IPS-20b (cell line): ENCODE measurements at regions not wholly inside any gene's neighbourhood (a gene's known extent, or its start where the extent isn't known, plus 50 kb on each side); places are given as distances from the start of the nearest gene placed in this dataset.
"Not testable (repeated sequence)": the region's sequence is repeated elsewhere in the genome, so short reads cannot be mapped to it uniquely, and the experiment has no call there.

ENCODE experiments used
- H3K27ac ChIP-seq: one replicate; pipeline ENCODE4 v1.5.1; 2013; ENCODE audit warnings: low read length
- H3K27me3 ChIP-seq: 2 replicates; pipeline ENCODE4 v1.6.1; 2013; ENCODE audit warnings: mild to moderate bottlenecking, low read length, inconsistent platforms; ENCODE audit not compliant: insufficient read depth
- H3K36me3 ChIP-seq: 2 replicates; pipeline ENCODE4 v1.6.1; 2013; ENCODE audit warnings: low read depth, mild to moderate bottlenecking, inconsistent platforms, low read length, moderate library complexity; ENCODE audit not compliant: insufficient read depth
- H3K4me1 ChIP-seq: 2 replicates; pipeline ENCODE4 v1.6.1; 2013; ENCODE audit warnings: mild to moderate bottlenecking, control low read depth, inconsistent platforms, low read length, moderate library complexity; ENCODE audit not compliant: insufficient read depth
- H3K4me3 ChIP-seq: 2 replicates; pipeline ENCODE4 v1.5.1; 2013; ENCODE audit warnings: mild to moderate bottlenecking, low read length, inconsistent platforms
- H3K9ac ChIP-seq: 2 replicates; pipeline ENCODE4 v1.6.1; 2013; ENCODE audit warnings: low read depth, mild to moderate bottlenecking, inconsistent platforms, low read length, moderate library complexity
- H3K9me3 ChIP-seq: 2 replicates; pipeline ENCODE4 v1.6.1; 2013; ENCODE audit warnings: mild to moderate bottlenecking, low read depth, low read length, inconsistent platforms; ENCODE audit not compliant: insufficient read depth

DNA sequence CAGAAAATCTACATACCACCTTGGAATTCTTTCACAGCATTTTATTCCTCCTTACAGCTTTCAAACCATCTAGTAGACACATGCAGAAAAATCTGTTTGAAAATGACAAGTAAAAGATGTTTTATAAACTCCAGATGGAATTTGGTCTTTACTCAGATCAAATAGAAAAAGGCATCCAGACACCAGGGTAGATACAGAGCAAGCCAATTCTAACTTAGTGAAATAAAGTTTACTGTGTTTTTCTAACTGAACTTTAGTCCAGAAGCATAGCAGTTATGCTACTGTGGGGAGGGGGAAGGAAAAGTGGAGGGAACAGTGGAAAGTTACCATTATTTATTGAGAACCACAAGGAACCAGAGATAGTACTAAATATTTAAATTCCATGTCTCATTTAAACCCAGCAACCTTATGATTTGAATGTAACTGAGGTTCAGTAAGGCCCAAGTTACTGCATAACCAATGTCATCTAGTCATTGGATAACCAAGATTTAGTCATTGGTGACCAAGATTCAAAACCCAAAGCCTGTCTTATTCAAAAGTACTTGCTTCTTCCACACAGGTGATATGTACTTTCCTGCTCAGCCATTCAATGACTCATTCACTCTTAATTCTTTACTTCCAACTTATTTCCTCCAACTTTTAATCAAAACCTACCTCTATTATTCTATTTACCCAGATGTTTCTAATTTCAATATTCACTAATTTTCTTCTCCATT is 57.7 kb downstream of the RAD51AP2 start:
- no peak overlapping the region for H3K4me3 ChIP-seq
- H3K9me3 ChIP-seq, result no peaks in the 10 kb centered on the region
- no peak overlapping the region for H3K27ac ChIP-seq
- H3K4me1 ChIP-seq, result no peaks in the 10 kb centered on the region
- no peaks in the 10 kb centered on the region for H3K36me3 ChIP-seq
- H3K9ac ChIP-seq, result no peak overlapping the region
- H3K27me3 ChIP-seq, result no peaks in the 10 kb centered on the region

DNA sequence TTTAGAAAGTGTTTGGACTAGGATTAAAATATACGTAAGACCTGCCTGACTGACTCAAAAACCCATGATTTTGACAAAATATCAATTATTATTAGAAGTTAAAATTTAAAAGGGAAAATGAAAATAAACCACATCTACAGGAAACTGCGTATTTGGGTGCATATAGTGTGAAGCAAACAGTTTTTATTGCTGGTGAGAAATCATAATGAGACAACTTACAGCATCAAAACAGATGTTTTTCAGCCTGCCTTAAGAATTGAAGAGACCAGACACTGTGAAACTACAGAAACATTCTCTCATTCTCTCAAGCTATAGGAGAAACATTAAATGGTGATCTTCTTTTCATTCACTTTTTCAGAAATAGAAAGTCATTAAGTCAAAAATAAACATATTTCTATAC is 62.9 kb downstream of the RAD51AP2 start:
- Histone ChIP-seq H3K9me3 (no peaks in the 10 kb centered on the region), H3K36me3 (no peaks in the 10 kb centered on the region), H3K27ac (no peak overlapping the region), H3K27me3 (no peaks in the 10 kb centered on the region), H3K4me1 (no peaks in the 10 kb centered on the region), H3K9ac (no peak overlapping the region), H3K4me3 (no peak overlapping the region)

GRCh38 chr2:17446191-17446590 is 72.0 kb downstream of the RAD51AP2 start:
- not testable (repeated sequence) for H3K27ac ChIP-seq, H3K9me3 ChIP-seq, H3K36me3 ChIP-seq, H3K4me3 ChIP-seq, H3K27me3 ChIP-seq, H3K4me1 ChIP-seq, H3K9ac ChIP-seq

GRCh38 chr2:17445744-17446143 is 72.5 kb downstream of the RAD51AP2 start:
- no peaks in the 10 kb centered on the region for H3K4me1 ChIP-seq
- H3K27me3 ChIP-seq, result no peaks in the 10 kb centered on the region
- no peak overlapping the region for H3K4me3 ChIP-seq
- no peaks in the 10 kb centered on the region for H3K36me3 ChIP-seq
- no peaks in the 10 kb centered on the region for H3K9me3 ChIP-seq
- H3K27ac ChIP-seq, result no peak overlapping the region
- no peak overlapping the region for H3K9ac ChIP-seq

DNA sequence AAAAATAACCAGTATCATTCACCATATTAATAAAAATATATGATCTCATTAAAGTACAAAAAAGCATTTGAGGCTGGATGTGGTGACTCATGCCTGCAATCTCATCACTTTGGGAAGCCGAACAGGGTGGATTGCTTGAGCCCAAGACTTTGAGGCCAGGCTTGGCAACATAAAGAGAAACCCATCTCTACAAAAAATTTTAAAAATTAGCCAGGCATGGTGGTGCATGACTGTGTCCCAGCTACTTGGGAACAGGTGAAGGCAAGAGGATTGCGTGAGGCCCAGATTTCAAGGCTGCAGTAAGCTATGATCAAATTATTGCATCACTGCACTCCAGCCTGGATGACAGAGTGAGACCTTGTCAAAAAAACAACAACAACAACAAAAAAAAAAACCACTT is 75.9 kb downstream of the RAD51AP2 start:
- Histone ChIP-seq H3K27me3 (no peaks in the 10 kb centered on the region), H3K4me3 (no peak overlapping the region), H3K9ac (no peak overlapping the region)

DNA sequence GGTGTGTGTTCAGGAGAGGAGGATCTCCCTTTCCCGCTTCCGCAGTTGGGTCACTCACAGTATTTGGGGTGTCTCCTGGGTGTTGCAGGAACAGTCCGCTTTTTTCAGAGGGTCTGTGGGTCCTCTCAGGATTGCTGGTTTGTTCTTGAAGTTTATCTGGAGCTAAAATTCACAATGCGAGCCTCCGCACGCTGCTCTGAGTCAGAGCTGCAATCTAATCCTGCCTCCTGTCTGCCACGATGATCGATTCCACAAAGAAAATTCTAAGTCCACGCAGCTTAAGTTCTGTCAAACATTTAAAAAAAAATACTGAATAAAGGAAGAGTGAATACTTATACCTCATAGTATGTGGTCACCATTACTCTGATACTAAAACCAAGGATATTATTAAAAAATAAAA is 76.5 kb downstream of the RAD51AP2 start:
- H3K9me3 ChIP-seq, result no peaks in the 10 kb centered on the region
- no peaks in the 10 kb centered on the region; the same call in 1 of the 2 replicates for H3K4me1 ChIP-seq
- no peak overlapping the region for H3K9ac ChIP-seq
- no peak overlapping the region for H3K27ac ChIP-seq
- H3K36me3 ChIP-seq, result no peaks in the 10 kb centered on the region
- H3K27me3 ChIP-seq, result no peaks in the 10 kb centered on the region
- H3K4me3 ChIP-seq, result no peak overlapping the region

More for the DNA sequence above, 75.9 kb downstream of the RAD51AP2 start:
- no peaks in the 10 kb centered on the region; the same call in 1 of the 2 replicates for H3K4me1 ChIP-seq
- H3K27ac ChIP-seq, result no peak overlapping the region
- no peaks in the 10 kb centered on the region for H3K9me3 ChIP-seq
- no peaks in the 10 kb centered on the region for H3K36me3 ChIP-seq

DNA sequence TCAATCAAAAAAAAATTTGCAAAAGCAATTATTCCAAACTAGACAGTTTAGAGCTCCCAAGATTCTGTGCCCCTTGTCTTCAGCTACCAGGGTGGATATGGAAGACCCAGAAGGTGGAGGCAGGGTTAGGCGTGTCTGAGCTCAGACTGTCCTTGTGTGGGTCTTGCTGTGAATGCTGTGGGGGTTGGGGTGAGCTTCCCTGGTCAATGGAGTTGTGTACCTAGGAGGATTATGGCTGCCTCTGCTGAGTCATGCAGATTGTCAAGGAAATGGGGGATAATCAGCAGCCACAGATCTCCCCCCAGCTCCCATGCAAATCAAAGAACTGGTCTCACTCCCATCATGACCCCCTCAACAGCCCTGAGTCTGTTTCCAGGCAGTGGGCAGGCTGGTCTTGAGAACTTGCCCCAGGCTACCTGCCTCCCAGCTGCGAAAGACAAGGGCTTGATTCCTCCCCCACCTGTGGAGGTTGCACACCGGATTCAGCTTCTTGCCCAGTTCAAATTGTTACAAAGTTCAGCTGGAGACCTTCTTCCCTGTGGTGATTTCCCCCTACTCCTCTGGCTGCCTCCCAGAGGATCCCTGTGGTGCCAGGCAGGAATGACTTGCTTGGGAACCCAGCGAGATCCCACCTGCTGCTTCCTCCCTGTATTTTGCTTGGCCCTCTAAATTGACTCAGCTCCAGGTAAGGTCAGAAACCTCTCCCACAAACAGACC is 77.0 kb downstream of the RAD51AP2 start:
- Histone ChIP-seq H3K9me3 (no peaks in the 10 kb centered on the region), H3K9ac (no peak overlapping the region), H3K27ac (no peak overlapping the region), H3K27me3 (no peaks in the 10 kb centered on the region), H3K4me3 (no peak overlapping the region), H3K4me1 (no peaks in the 10 kb centered on the region; the same call in 1 of the 2 replicates), H3K36me3 (no peaks in the 10 kb centered on the region)

DNA sequence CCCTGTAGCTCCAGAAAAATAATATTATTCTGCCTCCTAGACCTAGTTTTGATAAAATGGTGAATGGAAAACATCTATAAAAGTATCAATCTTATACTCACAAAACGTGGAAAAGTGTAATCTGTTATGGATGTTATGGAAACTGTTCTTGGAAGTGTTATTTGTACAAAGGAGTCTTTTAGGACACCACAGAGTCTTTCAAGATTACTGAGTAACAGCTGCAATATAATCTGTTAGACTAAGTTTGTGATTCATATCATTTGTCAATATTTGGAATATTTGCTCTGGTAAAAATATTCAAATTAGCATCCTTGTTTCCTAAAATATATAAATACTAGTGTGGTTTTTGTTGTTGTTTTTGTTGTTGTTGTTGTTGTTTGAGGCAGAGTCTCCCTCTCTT is 87.9 kb downstream of the RAD51AP2 start:
- Histone ChIP-seq H3K9me3 (no peaks in the 10 kb centered on the region), H3K4me3 (no peak overlapping the region), H3K36me3 (no peaks in the 10 kb centered on the region), H3K4me1 (peaks cover 4% of the 10 kb centered on the region; the same call in 1 of the 2 replicates), H3K27me3 (no peaks in the 10 kb centered on the region), H3K9ac (no peak overlapping the region), H3K27ac (no peak overlapping the region)

DNA sequence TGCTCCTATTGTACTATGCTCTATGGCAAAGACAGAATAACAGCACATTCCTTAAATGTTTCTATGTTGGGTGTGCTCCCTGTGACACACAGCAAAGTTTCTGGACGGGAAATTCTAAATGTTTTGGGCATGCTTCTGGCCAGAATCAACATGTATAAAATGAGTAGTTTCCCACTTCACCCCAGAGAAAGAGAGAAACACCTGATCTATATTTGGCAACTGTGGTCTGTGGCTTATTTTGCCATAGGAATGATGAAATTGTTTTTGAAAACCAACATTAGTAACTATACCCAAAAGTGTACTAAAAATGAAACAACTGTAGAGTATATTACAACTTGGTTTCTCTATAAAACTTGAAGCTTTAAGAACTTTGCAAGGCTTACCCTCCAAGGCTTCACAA is 89.1 kb downstream of the RAD51AP2 start:
- peaks cover 4% of the 10 kb centered on the region; the same call in 1 of the 2 replicates for H3K4me1 ChIP-seq
- H3K9me3 ChIP-seq, result no peaks in the 10 kb centered on the region
- H3K4me3 ChIP-seq, result no peak overlapping the region
- H3K9ac ChIP-seq, result no peak overlapping the region
- no peaks in the 10 kb centered on the region for H3K36me3 ChIP-seq
- H3K27ac ChIP-seq, result no peak overlapping the region
- no peaks in the 10 kb centered on the region for H3K27me3 ChIP-seq

DNA sequence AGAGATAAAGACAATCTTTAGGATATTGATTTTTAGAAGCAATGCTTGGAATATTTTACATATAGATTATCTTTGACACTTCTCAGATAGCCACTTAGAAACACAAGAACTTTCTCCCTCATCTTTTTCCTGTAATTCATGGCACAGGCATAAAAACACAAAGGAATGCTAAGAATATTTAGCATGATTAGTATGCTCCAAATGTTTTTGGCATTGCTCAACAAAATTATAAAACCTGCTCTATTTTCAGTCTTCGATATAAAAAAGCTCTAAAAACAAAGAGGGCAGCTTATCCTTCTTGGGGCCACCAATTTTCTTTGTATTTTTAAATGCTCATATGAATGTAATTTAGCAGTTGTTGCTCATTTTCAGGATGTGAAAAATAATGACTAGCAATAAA is 90.8 kb downstream of the RAD51AP2 start:
- Histone ChIP-seq H3K9ac (no peak overlapping the region), H3K36me3 (no peaks in the 10 kb centered on the region), H3K4me1 (peaks cover 4% of the 10 kb centered on the region; the same call in 1 of the 2 replicates), H3K27ac (no peak overlapping the region), H3K9me3 (no peaks in the 10 kb centered on the region), H3K4me3 (no peak overlapping the region), H3K27me3 (no peaks in the 10 kb centered on the region)

DNA sequence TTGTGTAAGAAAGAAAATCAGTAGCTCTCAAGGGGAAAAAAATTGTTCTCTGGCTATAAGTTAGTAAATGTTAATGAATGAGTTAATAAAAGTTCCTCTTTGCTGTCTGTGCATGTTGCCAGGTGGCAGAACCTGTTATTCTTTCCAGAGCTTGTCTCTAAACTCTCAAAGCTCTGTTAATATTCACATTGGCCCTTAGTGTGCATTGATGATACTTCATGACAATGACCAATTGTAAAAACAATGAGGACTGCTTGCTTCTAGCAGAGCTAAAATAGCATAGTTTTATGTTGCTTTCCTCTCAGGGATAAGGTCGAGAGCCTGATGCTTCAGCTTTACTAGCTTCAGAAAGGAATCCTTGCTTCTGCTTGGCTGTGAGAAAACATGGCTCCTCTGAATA is 91.5 kb downstream of the RAD51AP2 start:
- Histone ChIP-seq H3K9ac (no peak overlapping the region), H3K4me3 (no peak overlapping the region), H3K4me1 (peaks cover 4% of the 10 kb centered on the region; the same call in 1 of the 2 replicates), H3K27ac (no peak overlapping the region), H3K27me3 (no peaks in the 10 kb centered on the region), H3K9me3 (no peaks in the 10 kb centered on the region), H3K36me3 (no peaks in the 10 kb centered on the region)

DNA sequence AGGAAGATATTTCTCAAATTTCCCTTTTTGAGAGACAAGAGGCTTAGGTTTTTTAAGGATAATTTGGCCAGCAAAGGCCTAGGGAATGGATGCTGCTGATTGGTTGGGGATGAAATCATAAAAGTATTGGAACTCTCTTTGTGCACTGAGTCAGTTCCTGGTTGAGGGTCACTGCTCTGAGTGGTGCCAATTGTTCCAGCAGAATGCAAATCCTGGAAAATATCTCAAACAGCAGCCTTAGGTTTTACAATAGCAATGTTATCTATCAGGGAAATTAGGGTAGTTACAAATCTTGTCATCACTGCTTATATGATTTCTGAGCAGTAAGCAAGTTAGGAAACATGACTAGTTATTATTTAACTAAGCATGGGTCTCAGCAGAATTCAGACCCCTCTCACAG is 96.2 kb downstream of the RAD51AP2 start:
- Histone ChIP-seq H3K9me3 (no peaks in the 10 kb centered on the region), H3K36me3 (no peaks in the 10 kb centered on the region), H3K27ac (no peak overlapping the region), H3K9ac (no peak overlapping the region), H3K4me1 (peaks cover 4% of the 10 kb centered on the region; the same call in 1 of the 2 replicates), H3K27me3 (no peaks in the 10 kb centered on the region), H3K4me3 (no peak overlapping the region)
